ENCODE measurements at regions not wholly inside any gene's neighbourhood (a gene's known extent, or its start where the extent isn't known, plus 50 kb on each side); places are given as distances from the start of the nearest gene placed in this dataset.

GRCh38 chr6:14278006-14278405, 160.4 kb downstream of the CD83 start (continued):
- TF ChIP-seq RELB (IDR thresholded peaks at IDR 0.05; ENCODE audit: low read depth) (no peak), ZNF384 (IDR thresholded peaks at IDR 0.05; ENCODE audit: borderline replicate concordance, low read depth, low read length) (no peak), RAD21 (IDR thresholded peaks at IDR 0.05; ENCODE audit: insufficient read depth, low read depth, low read length) (no peak), USF1 (IDR thresholded peaks at IDR 0.05; ENCODE audit: borderline replicate concordance, extremely low read length, insufficient read depth, low read depth, low read length) (no peak), MYB (IDR thresholded peaks at IDR 0.05; ENCODE audit: borderline replicate concordance, low read depth, low read length) (no peak), CHD4 (IDR thresholded peaks at IDR 0.05) (no peak), ZNF217 (IDR thresholded peaks at IDR 0.05) (no peak), MAX (IDR thresholded peaks at IDR 0.05; ENCODE audit: low read depth, low read length) (no peak), POLR2A (IDR thresholded peaks at IDR 0.05; ENCODE audit: low read depth, low read length) (no peak), NBN (IDR thresholded peaks at IDR 0.05) (no peak), TCF3 (IDR thresholded peaks at IDR 0.05; ENCODE audit: borderline replicate concordance, insufficient read depth, low read depth, low read length) (no peak)

- no peaks in the 10 kb centered on the region for H4K20me1 ChIP-seq (ENCODE audit: control insufficient read depth, insufficient read depth)
- H3K4me3 ChIP-seq = no peak overlapping the region
- DNase-seq (ENCODE audit: low read depth, low spot score) (no peak), ATAC-seq (no peak), FAIRE-seq (no peak)
- CTCF ChIA-PET = interaction anchor here (0.8 to 1.4 kb wide), 4 partner anchors 38 to 68 kb away, joined by 3 to 4 read pairs (median 3); no protein-coding TSS in a partner anchor
- no peak for TF ChIP-seq IRF3 (IDR thresholded peaks at IDR 0.05)
- SMC1A ChIA-PET (ENCODE audit: uncharacterized antibody, unreplicated experiment) = interaction anchor here (0.6 to 1.2 kb wide), 4 partner anchors 10 to 908 kb away, joined by 3 to 5 read pairs (median 4); no protein-coding TSS in a partner anchor
- in situ Hi-C loops (cut with MboI) (no loop called here), intact Hi-C loops (cut with micrococcal nuclease; ENCODE audit: unreplicated experiment) (no loop called here)
- H2AFZ ChIP-seq (ENCODE audit: control insufficient read depth, low read depth, low read length) = no peak overlapping the region
- no peaks in the 10 kb centered on the region for H3K79me2 ChIP-seq (ENCODE audit: control insufficient read depth, insufficient read depth, low read length)
- H3K27ac ChIP-seq (ENCODE audit: control insufficient read depth, insufficient read depth) = no peak overlapping the region
- WGBS (ENCODE audit: insufficient coverage, insufficient replicate concordance, low lambda C conversion rate, missing lambda C conversion rate) = 70% methylated on average over 6 of the region's 6 CpGs
- POLR2A ChIA-PET = no interaction called here
- RAD21 ChIA-PET (ENCODE audit: unreplicated experiment) = no interaction called here
- no peaks in the 10 kb centered on the region for H3K36me3 ChIP-seq (ENCODE audit: control insufficient read depth in 2 of 2, insufficient read depth in 2 of 2, low read length in 1 of 2)
- peaks cover 19% of the 10 kb centered on the region for H3K4me1 ChIP-seq (ENCODE audit: control insufficient read depth, insufficient read depth, low read length)
- no peak overlapping the region for H3K9ac ChIP-seq (ENCODE audit: control insufficient read depth, insufficient read depth, low read length)
- no peak overlapping the region for H3K4me2 ChIP-seq (ENCODE audit: control insufficient read depth, insufficient read depth)
- no TSS peak for BruUV-seq (replicated peaks)
- no peaks in the 10 kb centered on the region; the same call in 2 of the 3 replicates for H3K9me3 ChIP-seq (replicated peaks; ENCODE audit: control insufficient read depth, insufficient read depth, low read length)
- H3K27me3 ChIP-seq (replicated peaks in 1 of 2; ENCODE audit: control insufficient read depth in 2 of 2, insufficient read depth in 2 of 2, low read length in 1 of 2) = no peaks in the 10 kb centered on the region
These were observed 160.9 kb downstream of the CD83 start for GRCh38 chr6:14278446-14278845.

Data from GM12878 (cell line).